ENCODE measurements at regions not wholly inside any gene's neighbourhood (a gene's known extent, or its start where the extent isn't known, plus 50 kb on each side); places are given as distances from the start of the nearest gene placed in this dataset.
"Not testable (repeated sequence)": the region's sequence is repeated elsewhere in the genome, so short reads cannot be mapped to it uniquely, and the experiment has no call there.

GRCh38 chr3:11898611-11899325 is 52.1 kb upstream of the TAMM41 start:
- ATAC-seq: no peak

DNA sequence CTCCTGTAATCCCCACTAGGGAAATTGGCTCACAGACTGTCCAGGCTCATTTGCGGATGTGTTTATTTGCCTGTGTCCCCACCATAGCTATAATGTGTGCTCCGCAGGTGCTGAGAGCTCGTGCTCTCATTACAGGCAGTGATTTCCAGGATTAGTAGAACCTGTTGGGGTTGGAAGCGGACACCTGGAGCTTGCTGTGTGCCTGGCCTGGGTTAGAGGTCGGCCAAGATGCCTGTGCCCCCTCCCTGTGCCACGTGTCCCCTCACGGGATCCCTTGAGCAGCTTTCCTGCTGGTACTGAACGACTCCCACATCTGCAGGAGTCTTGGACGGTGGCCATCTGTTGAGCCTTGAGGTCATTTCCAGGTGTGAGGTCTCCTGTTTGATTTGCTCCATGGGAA is 52.7 kb upstream of the TAMM41 start:
- not testable (repeated sequence) for ATAC-seq

DNA sequence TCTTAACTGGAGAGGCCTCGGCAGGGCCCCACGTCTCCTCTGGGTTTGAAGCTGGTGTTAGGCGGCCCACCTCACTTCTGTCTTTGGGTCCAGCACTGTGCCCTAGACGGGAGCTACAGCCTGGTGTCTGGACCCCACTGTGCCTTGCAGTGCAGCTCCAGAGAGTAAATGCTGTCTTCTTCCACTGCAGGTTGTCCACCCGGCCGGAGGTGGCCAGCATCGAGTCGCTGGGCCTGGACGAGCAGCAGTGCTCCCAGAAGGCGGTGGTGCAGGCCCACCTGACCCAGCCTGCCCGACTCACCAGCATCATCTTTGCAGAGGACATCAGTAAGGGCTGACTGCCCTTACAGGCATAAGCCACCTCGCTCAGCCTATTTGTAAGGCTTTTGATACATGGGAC is 53.1 kb upstream of the TAMM41 start:
- no peak for ATAC-seq

GRCh38 chr3:11900824-11901223 is 54.1 kb upstream of the TAMM41 start:
- ATAC-seq: no peak

DNA sequence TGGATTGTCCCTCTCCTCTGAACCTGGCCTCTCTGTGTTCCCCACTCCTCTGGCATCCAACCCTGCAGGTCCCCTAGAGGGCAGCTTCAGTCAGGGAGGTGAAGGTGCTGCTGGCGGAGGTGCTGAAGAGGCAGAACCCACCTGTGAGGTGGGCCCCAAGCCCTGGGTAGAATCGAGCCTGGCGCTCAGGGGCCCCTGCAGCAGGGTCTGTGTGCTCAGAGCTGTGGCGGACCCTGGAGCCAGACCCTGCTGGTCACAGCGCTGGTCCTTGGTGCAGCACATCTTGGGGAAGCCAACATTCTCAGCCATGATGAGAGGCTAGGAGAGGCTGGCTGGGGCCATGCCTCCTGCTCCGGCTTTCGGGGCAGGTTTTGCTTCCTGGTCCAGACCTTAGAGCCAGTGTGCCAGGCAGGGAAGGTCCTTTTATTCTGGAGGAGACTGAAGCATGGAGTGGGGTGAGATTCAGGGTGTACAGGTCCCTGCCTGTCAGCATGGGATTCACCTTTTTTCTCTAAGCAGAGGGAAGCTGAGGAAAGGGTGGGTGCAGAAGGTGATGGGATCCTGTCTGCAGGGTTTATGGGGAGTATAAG is 54.7 kb upstream of the TAMM41 start:
- ATAC-seq: no peak

GRCh38 chr3:11903047-11903446 is 56.4 kb upstream of the TAMM41 start:
- ATAC-seq: no peak

DNA sequence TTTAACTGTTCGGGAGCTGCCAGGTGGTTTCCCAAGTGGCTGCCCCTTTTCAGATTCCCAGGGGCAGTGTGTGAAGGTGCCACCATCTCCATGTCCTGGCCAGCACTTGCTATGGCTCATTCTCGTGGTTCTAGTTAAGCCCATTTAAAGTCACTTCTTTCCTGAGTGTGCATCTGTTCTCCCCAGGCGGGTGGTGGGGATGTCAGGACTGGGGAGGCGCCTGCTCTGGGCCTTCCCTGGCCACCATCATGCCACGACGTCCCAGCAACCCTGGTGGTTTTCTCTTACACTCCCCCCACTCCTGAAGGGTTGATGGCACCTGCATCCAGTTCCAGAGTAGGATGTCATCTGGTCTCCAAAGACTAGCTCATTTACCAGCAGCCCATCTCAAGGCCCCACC is 56.8 kb upstream of the TAMM41 start:
- no peak for ATAC-seq

DNA sequence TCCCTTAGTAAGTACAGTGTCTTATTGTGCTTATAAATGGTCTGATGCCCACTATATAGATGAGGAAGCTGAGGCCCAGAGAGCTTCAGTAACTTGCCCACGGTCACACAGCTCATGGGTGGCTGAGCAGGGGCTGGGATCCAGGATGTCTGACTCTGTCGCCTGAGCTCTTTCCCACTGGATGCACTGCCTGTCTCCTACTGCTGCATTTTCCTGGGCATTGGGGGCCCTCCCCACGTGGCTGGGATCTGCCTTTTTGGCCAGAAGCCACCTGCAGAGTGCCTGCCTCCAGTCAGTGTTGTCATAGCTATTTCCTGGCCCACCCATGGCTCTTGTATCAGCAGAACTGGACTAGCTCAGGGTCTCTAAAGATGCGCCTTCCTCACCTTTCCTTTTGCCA is 57.5 kb upstream of the TAMM41 start:
- ATAC-seq: no peak

DNA sequence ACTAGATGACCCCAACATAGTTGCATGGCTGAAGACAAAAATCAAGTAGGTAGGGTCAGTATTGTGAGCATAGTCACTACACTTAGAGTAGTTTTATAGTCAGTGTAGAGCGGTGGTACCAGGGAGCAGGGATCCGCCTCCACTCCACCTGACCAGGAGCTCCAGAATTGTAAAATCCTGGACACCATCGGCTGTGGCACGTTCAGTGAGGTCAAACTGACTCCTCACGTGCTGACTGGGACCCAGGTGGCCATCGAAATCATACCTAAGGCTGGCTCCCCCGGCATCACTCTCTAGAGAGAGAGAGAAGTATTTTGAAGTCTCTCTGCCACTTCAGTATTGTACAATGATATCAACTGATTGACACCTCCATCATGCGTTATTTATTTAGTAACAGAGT is 59.7 kb upstream of the TAMM41 start:
- no peak for ATAC-seq

- no peak for ATAC-seq
Observed at GRCh38 chr3:11907667-11908660, 61.3 kb upstream of the TAMM41 start.

DNA sequence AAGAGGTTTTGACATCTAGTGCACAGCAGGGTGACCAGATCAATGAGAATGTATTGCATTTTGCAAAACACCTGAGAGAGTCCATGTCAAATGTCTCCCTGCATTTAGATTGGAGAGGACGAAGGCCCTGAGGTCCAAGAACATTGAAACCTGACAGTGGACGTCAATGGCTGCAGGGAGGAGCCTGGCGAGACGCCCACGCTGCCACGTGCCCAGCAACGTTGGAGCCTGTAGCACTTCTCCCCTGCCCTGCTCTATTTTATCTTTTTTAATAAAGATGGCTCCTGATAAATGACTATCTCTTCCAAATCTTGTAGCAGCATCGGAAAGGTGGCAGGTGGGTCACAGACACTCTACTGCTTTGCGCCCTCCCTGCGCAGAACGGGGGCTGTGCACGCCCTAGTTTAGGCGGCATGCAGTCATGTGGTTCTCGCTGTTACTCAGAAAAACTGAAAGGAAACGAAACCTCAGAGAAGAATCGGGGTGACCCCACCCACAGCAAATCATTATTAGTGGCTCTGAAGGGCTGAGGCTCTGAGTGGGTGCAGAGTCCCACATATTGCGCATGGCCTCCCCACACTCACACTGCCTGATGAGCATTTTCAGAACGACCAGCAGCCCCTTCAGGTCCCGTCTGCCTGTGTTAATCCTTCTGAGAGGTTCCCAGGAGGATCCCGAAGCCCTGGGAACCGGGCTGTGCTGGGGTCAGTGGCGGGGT is 62.5 kb upstream of the TAMM41 start:
- peak; percentile 73 to 79 for ATAC-seq

GRCh38 chr3:11909726-11910125 is 63.0 kb upstream of the TAMM41 start:
- no peak for ATAC-seq

DNA sequence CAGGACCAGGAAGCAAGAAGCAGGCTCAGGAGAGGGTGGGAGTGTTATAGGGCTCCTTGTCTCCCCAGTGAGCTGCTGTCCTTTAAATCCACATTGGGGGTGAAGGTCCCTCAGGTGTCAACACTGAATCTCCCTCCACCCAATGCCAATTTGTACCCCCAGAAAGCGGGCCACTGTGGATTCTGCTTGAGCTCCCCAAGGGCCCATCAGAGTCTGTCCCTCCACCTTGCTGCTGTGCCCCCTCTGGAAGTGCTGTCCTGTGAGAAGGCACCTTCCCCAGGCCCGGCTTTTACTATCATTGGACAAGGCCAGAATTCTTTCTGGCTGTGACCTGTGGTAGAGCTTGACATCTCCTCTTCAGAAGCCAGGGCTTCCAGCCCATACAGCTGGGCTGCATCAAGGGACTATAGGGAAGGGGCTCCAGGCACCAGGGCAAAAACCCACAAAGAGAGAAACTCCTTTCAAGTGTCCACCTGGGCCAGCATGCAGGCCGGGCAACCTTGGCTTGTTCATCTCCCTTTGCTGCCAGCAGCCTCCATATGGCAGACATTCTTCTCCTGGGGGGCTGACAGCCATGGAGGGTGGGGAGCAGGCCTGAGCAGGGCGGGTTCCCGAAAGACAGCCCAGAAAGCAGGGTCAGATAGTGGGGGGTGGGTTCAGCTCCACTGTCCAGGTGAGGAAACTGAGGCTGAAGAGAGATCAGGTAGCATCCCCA is 63.7 kb upstream of the TAMM41 start:
- ATAC-seq: not testable (repeated sequence)

DNA sequence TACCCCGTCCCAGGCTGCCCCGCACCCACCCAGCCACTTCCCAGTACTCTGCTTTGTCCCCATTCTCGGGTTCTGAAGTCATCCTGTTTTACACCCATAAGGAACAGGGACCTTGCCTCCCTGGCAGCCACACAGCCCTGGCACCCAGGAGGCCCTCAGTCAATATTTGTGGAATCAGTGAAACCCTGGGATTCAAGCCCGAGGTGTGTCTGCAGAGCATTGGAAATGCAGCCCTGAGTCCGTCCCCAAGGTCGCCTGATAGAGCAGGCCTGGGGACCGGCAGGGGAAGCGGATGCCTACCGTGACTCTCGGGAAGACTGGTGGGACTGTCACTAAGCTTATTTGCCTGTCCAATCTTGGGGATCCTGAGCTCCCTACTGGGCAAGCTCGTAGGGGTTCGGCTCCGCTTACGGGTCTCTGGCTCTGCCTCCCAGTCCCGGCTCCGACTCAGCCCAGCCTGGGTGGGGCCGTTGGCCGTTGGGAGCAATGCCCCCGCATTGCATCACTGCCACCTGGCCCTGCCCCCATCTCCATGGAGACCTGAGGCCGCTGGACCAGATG is 64.4 kb upstream of the TAMM41 start:
- no peak for ATAC-seq

DNA sequence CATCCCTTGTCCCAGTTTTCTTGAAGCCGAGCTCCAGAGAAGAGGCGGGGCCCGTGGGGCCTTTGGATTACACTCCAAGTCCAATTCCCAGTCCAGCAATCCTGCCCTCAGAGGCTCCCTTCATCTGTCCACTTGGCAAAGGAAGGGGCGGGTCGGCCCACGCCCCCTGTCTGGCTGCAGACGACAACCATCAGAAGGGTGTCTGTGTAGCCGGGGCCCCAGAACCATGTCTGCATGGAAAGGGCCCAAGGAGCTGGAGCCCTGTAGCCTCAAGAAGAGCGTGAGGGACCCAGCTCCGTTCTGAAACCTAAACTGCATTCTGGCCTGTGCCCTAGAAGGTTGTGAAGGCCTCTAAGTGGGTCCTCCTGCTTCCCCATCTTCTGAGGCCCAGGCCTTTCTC is 65.2 kb upstream of the TAMM41 start:
- not testable (repeated sequence) for ATAC-seq

DNA sequence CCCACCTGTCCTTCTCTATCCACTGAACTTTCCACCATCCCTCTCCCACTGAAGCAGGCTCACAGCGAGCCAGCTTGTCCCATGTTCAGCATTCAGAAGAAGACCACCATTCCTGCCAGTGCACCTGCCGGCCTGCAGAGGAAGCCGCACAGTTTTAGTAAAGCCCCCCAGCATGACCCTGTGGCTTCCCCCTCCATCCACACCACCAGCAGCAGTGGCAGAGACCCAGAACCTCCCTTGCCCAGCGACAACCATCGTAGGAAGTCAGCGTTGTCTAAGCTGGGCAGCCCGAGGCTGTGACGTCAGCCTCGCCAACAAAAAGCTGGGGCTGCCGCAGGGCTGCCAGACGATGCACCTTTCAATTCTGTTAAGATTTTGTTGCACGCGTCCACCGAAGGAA is 66.6 kb upstream of the TAMM41 start:
- ATAC-seq: no peak

DNA sequence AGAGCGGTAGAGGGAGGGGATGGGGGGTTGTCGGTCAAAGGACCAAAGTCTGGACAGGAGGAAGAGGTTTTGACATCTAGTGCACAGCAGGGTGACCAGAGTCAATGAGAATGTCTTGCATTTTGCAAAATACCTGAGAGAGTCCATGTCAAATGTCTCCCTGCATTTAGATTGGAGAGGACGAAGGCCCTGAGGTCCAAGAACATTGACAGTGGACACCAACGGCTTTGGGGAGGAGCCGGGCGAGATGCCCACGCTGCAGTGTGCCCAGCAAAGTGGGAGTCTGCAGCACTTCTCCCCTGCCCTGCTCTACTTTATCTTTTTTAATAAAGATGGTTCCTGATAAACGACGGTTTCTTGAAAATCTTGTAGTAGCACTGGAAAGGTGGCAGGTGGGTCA is 67.4 kb upstream of the TAMM41 start:
- no peak for ATAC-seq

GRCh38 chr3:11914651-11915050 is 68.0 kb upstream of the TAMM41 start:
- ATAC-seq: no peak

GRCh38 chr3:11915621-11916424 is 69.1 kb upstream of the TAMM41 start:
- ATAC-seq: no peak

- not testable (repeated sequence) for ATAC-seq
Observed at GRCh38 chr3:11916425-11916762, 69.7 kb upstream of the TAMM41 start.

DNA sequence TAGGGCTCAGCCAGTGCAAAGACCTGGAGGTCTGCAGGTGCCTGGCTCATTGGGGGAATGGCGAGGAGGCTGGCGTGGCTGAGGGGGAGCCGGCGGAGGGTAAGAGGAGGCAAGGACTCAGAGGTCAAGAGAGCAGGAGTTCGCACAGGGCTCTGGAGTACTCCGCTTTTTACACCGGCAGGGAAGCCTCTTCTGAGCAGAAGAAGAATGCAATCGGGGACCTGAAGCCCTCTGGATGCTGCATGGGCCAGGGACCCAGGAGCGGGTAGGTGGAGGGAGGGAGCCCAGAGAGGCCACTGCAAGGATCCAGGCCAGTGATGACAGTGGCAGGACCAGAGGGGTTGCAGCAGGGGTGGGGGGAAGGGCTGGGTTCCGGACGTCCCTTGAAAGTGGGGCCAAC is 70.4 kb upstream of the TAMM41 start:
- ATAC-seq: no peak
